ENCODE measurements at regions not wholly inside any gene's neighbourhood (a gene's known extent, or its start where the extent isn't known, plus 50 kb on each side); places are given as distances from the start of the nearest gene placed in this dataset.

DNA sequence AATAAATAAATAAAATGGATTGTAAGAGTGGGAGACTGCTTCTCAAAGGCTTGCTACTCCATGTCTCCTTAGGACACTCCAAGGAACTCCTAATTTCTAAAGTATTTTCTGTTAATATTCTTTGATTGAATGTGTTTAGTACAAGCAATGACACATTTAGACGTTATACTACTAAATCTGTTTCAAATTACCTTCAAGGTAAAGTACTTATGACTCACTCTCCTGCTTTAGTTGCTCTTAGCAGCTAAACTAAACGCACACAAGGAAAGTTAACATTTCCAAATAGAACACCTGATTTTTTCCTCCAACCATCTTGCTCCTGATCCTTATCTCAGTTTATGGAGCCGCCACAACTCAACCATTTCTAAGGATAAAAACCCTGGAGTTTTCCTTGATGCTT, 969.8 kb upstream of the ADGRL4 start:
- Mint-ChIP-seq H3K4me3 (no peak overlapping the region), H3K9me3 (peaks cover 19% of the 10 kb centered on the region), H3K4me1 (no peaks in the 10 kb centered on the region), H3K27ac (ENCODE audit: low read depth) (no peak overlapping the region), H3K27me3 (no peaks in the 10 kb centered on the region), H3K36me3 (ENCODE audit: insufficient read depth) (no peaks in the 10 kb centered on the region)
- ATAC-seq (replicated peaks; ENCODE audit: extremely low read depth, poor library complexity, severe bottlenecking) (no peak), DNase-seq (ENCODE audit: low spot score in 2 of 2) (no peak)

DNA sequence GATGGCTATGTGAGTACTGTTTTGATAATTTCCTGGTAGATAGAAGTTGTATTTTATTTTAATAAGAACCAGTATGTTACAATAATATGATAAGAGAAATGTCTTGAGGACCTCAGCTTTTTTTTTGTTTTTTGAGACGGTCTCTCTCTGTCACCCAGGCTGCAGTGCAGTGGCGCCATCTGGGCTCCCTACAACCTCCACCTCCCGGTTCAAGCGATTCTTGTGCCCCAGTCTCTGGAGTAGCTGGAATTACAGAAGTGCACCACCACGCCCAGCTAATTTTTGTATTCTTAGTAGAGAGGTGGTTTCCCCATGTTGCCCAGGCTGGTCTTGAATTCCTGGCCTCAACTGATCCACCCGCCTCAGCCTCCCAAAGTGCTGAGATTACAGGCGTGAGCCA, 968.1 kb upstream of the ADGRL4 start:
- DNase-seq (ENCODE audit: low spot score in 2 of 2) = no peak
- H3K27me3 Mint-ChIP-seq = no peaks in the 10 kb centered on the region
- no peaks in the 10 kb centered on the region for H3K4me1 Mint-ChIP-seq
- H3K9me3 Mint-ChIP-seq = peaks cover 19% of the 10 kb centered on the region
- H3K4me3 Mint-ChIP-seq = no peak overlapping the region
- no peak overlapping the region for H3K27ac Mint-ChIP-seq (ENCODE audit: low read depth)
- no peak for ATAC-seq (replicated peaks; ENCODE audit: extremely low read depth, poor library complexity, severe bottlenecking)
- no peaks in the 10 kb centered on the region for H3K36me3 Mint-ChIP-seq (ENCODE audit: insufficient read depth)

DNA sequence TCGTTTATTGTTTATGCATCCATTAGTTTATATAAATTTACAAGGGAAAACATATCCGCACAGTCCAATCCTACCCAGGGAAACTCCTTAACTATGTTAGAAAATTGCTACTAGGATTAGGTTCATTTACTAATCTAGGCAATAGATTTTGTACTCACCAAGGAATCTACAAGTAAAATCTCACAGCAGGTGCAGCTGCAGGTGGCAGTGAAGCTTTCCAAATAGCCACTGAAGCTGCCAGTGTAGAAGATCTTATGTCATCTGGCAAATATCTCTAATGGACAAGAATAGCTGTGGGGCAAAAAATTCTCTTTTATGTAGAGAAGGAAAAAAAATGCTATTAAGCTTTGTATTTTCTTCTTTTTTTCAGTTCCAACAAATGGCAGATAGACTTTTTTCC, 963.4 kb upstream of the ADGRL4 start:
- DNase-seq (ENCODE audit: low spot score in 2 of 2) (no peak), ATAC-seq (replicated peaks; ENCODE audit: extremely low read depth, poor library complexity, severe bottlenecking) (no peak)
- no peak overlapping the region for H3K27ac Mint-ChIP-seq (ENCODE audit: low read depth)
- no peaks in the 10 kb centered on the region for H3K36me3 Mint-ChIP-seq (ENCODE audit: insufficient read depth)
- peaks cover 17% of the 10 kb centered on the region for H3K9me3 Mint-ChIP-seq
- H3K4me3 Mint-ChIP-seq = no peak overlapping the region
- no peaks in the 10 kb centered on the region for H3K4me1 Mint-ChIP-seq
- H3K27me3 Mint-ChIP-seq = no peaks in the 10 kb centered on the region

DNA sequence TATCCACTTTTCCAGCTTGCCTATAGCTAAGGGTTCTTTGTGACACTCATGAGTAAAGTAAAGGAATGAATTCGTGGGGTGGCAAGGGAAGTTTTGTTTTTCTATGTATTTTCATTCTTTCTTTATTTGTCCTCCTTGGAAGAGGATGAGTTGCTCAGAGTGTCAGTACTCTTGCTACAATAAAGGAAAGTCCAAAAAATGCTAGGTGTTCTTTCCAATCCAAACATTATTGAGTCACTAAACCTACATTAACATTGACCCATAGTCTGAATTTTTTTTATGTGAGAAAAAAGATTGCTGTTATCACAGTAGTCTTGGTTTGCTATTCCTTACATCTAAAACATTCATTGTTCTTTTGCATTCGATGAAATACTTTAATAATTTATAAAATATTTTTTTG, 959.9 kb upstream of the ADGRL4 start:
- DNase-seq (ENCODE audit: low spot score in 2 of 2) (no peak), ATAC-seq (replicated peaks; ENCODE audit: extremely low read depth, poor library complexity, severe bottlenecking) (no peak)
- Mint-ChIP-seq H3K4me3 (no peak overlapping the region), H3K27me3 (no peaks in the 10 kb centered on the region), H3K27ac (ENCODE audit: low read depth) (no peak overlapping the region), H3K36me3 (ENCODE audit: insufficient read depth) (no peaks in the 10 kb centered on the region), H3K4me1 (no peaks in the 10 kb centered on the region), H3K9me3 (peaks cover 21% of the 10 kb centered on the region)

DNA sequence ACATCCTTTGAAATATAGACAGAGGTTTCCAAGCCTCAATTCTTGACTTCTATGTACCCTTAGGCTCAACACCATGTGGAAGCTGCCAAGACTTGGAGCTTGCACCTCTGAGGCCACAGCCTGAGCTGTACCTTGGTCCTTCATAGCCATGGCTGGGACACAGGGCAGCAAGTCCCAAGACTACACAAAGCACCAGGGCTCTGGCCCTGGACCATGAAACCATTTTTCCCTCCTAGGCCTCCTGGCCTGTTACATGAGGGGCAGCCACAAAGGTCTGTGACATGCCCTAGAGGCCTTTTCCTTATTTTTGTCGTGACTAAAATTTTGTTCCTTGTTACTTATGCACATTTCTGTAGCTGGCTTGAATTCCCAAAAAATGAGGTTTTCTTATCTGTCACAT, 953.1 kb upstream of the ADGRL4 start:
- no peak for ATAC-seq (replicated peaks; ENCODE audit: extremely low read depth, poor library complexity, severe bottlenecking)
- no peak for DNase-seq (ENCODE audit: low spot score in 2 of 2)
- Mint-ChIP-seq H3K27me3 (no peaks in the 10 kb centered on the region), H3K9me3 (peaks cover 24% of the 10 kb centered on the region), H3K36me3 (ENCODE audit: insufficient read depth) (no peaks in the 10 kb centered on the region), H3K27ac (ENCODE audit: low read depth) (no peak overlapping the region), H3K4me1 (no peaks in the 10 kb centered on the region), H3K4me3 (no peak overlapping the region)

DNA sequence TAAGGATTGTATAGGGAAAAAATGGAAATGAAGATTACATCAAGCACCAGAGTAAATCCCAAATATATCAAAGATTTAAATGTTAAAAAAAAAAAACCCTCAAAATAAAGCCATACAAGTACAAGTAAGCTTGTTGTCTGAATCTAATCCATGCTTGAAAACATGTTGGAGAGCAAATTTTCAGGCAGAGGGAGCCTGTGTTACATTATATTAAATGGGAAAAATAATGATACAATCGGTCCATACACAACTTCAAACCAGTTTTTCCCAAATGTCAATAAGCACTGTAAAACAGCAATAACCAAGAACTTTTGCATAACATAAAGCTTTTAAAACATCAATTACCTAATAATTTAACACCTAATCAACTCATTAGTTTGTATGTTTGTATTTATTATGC, 949.4 kb upstream of the ADGRL4 start:
- Mint-ChIP-seq H3K4me1 (no peaks in the 10 kb centered on the region), H3K27ac (ENCODE audit: low read depth) (no peak overlapping the region), H3K27me3 (no peaks in the 10 kb centered on the region), H3K36me3 (ENCODE audit: insufficient read depth) (no peaks in the 10 kb centered on the region), H3K9me3 (peaks cover 33% of the 10 kb centered on the region), H3K4me3 (no peak overlapping the region)
- ATAC-seq (replicated peaks; ENCODE audit: extremely low read depth, poor library complexity, severe bottlenecking) (no peak), DNase-seq (ENCODE audit: low spot score in 2 of 2) (no peak)

DNA sequence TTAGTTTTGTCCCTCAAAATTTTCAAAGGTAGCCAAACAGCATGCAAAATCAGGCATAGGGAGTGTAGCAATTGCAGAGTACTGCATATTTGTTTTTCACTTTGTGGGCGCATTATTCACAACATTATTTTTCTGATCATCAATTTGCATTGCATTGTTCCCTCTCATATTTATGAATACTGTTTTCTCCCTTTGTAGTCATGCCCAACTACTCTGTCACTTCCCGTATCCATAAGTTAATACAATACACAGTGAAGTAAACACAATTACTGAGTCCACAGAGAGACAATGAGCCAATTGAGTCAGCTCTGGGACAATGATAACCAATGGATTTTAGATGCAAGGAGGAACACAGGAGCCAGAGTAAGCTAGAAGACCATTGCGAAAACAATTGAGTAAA, 944.0 kb upstream of the ADGRL4 start:
- no peak for DNase-seq (ENCODE audit: low spot score in 2 of 2)
- no peak overlapping the region for H3K27ac Mint-ChIP-seq (ENCODE audit: low read depth)
- H3K36me3 Mint-ChIP-seq (ENCODE audit: insufficient read depth) = no peaks in the 10 kb centered on the region
- peaks cover 30% of the 10 kb centered on the region for H3K9me3 Mint-ChIP-seq
- no peaks in the 10 kb centered on the region for H3K4me1 Mint-ChIP-seq
- no peak for ATAC-seq (replicated peaks; ENCODE audit: extremely low read depth, poor library complexity, severe bottlenecking)
- H3K27me3 Mint-ChIP-seq = no peaks in the 10 kb centered on the region
- no peak overlapping the region for H3K4me3 Mint-ChIP-seq

DNA sequence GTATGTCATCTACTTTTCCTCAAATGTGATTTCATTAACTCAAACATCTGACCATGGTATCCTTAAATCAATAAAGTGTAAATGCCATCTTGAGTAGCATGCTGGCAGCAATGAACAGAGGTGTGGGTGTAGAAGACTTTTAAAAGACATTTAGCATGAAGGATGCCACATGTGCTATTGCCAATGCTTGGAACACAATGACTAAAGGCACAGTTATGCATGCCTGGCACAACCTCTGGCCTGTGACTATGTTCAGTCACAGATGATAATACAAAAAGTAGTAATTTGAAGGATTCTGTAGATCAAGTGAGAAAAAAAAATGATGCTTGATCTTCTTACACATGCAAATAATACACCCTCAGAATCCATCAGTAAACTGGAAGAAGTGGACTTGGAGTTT, 938.9 kb upstream of the ADGRL4 start:
- H3K4me3 Mint-ChIP-seq = no peak overlapping the region
- H3K27me3 Mint-ChIP-seq = no peaks in the 10 kb centered on the region
- H3K27ac Mint-ChIP-seq (ENCODE audit: low read depth) = no peak overlapping the region
- peaks cover 6% of the 10 kb centered on the region for H3K9me3 Mint-ChIP-seq
- no peaks in the 10 kb centered on the region for H3K36me3 Mint-ChIP-seq (ENCODE audit: insufficient read depth)
- ATAC-seq (replicated peaks; ENCODE audit: extremely low read depth, poor library complexity, severe bottlenecking) (no peak), DNase-seq (ENCODE audit: low spot score in 2 of 2) (no peak)
- H3K4me1 Mint-ChIP-seq = no peaks in the 10 kb centered on the region

DNA sequence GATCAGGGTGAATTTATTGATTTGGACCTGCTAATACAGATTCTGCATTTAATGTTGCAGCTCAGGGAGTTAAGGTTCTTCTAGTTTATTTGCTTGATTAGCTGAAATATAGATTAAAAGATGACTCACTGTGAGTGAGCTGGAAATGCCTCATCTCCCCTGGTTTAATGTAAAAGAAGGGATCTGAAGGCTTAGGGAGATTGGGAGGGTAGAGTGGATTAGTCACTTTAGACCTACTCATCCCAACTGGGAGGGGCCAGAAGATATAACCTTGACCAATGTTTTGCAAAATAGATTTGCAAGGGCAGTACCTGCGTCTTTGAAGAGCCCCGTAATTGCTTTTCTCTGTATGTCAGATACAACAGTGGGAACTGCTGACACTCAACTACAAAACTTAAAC, 922.8 kb upstream of the ADGRL4 start:
- Mint-ChIP-seq H3K4me1 (no peaks in the 10 kb centered on the region), H3K27me3 (no peaks in the 10 kb centered on the region), H3K36me3 (ENCODE audit: insufficient read depth) (no peaks in the 10 kb centered on the region), H3K27ac (ENCODE audit: low read depth) (no peak overlapping the region), H3K9me3 (peaks cover 14% of the 10 kb centered on the region), H3K4me3 (no peak overlapping the region)
- DNase-seq (ENCODE audit: low spot score in 2 of 2) (no peak), ATAC-seq (replicated peaks; ENCODE audit: extremely low read depth, poor library complexity, severe bottlenecking) (no peak)

DNA sequence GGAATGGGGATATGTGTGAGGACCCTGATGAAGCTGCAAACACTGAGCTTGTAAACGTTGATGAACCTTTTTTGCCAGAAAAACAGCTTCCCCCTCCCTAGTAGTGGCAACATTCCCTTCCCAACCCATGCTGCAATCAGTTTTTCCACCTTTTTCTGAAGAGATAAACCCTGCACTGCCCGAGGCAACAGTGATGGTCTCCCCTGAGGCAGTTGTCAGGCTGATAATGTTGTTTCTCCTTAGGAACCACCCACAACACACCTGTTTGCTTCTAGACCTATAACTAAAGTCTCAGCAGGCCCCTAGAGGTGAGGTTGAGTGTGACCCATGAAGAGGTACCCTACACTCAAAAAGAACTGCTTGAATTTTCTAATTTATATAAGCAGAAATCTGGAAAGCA, 922.4 kb upstream of the ADGRL4 start:
- peaks cover 10% of the 10 kb centered on the region for H3K9me3 Mint-ChIP-seq
- H3K36me3 Mint-ChIP-seq (ENCODE audit: insufficient read depth) = no peaks in the 10 kb centered on the region
- no peak overlapping the region for H3K4me3 Mint-ChIP-seq
- H3K27ac Mint-ChIP-seq (ENCODE audit: low read depth) = no peak overlapping the region
- no peak for DNase-seq (ENCODE audit: low spot score in 2 of 2)
- H3K27me3 Mint-ChIP-seq = no peaks in the 10 kb centered on the region
- H3K4me1 Mint-ChIP-seq = no peaks in the 10 kb centered on the region
- no peak for ATAC-seq (replicated peaks; ENCODE audit: extremely low read depth, poor library complexity, severe bottlenecking)

DNA sequence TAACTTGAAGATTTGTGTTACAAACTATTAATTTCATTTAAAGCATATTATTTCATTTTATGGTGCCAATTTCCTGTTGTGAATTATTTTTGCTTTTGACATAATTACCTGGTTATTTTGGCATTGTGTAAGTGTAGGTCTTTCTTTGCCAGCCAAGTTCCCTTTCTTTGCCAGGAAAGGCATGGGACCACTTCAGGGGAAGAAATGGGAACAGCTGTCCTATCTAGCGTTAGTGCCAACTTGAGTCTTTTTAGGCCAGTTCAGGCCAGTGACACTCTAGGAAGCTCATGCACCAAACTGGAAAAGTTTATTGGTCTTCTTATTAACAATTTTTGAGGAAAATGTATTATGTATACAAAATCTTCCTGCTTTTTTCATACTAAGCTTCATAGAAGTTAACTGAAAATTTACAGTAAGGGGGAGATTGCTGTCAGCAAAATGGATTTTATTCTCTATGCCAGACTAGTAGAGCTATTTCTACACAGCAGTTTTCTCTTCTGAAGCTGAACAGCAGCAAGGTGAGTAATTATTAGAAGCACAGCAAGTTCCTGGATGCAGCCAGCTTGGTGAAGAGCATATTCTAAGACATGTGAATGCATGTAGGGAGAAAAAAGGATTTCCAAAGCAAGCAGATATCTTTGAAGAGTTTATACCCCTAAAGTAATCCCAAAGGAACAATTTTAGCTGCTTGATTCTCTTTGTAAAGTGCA, 914.6 kb upstream of the ADGRL4 start:
- no peak overlapping the region for H3K4me3 Mint-ChIP-seq
- no peaks in the 10 kb centered on the region for H3K27me3 Mint-ChIP-seq
- ATAC-seq (replicated peaks; ENCODE audit: extremely low read depth, poor library complexity, severe bottlenecking) (no peak), DNase-seq (ENCODE audit: low spot score in 2 of 2) (no peak)
- H3K4me1 Mint-ChIP-seq = no peaks in the 10 kb centered on the region
- peaks cover 24% of the 10 kb centered on the region for H3K9me3 Mint-ChIP-seq
- no peaks in the 10 kb centered on the region for H3K36me3 Mint-ChIP-seq (ENCODE audit: insufficient read depth)
- H3K27ac Mint-ChIP-seq (ENCODE audit: low read depth) = no peak overlapping the region

DNA sequence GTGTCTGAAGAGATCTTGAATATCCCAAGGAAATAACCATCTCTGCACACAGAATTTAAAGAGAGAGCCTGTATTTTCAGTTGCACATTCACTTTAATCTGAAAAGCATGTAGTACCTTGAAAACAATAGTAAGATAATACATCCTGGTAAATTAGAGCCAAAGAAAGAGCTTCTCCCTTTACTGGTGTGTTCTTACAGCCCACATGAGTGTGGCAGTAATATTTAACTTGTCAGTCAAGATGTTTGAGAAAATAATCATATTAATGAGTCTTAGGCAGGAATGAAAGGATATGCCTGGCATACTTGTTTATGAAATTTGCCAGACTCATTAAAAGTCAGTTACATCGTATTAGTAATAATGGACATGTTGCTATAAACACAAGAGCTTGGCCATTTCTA, 908.4 kb upstream of the ADGRL4 start:
- H3K27ac Mint-ChIP-seq (ENCODE audit: low read depth) = no peak overlapping the region
- no peaks in the 10 kb centered on the region for H3K4me1 Mint-ChIP-seq
- H3K4me3 Mint-ChIP-seq = no peak overlapping the region
- ATAC-seq (replicated peaks; ENCODE audit: extremely low read depth, poor library complexity, severe bottlenecking) (no peak), DNase-seq (ENCODE audit: low spot score in 2 of 2) (no peak)
- no peaks in the 10 kb centered on the region for H3K36me3 Mint-ChIP-seq (ENCODE audit: insufficient read depth)
- H3K9me3 Mint-ChIP-seq = peaks cover 18% of the 10 kb centered on the region
- H3K27me3 Mint-ChIP-seq = no peaks in the 10 kb centered on the region

DNA sequence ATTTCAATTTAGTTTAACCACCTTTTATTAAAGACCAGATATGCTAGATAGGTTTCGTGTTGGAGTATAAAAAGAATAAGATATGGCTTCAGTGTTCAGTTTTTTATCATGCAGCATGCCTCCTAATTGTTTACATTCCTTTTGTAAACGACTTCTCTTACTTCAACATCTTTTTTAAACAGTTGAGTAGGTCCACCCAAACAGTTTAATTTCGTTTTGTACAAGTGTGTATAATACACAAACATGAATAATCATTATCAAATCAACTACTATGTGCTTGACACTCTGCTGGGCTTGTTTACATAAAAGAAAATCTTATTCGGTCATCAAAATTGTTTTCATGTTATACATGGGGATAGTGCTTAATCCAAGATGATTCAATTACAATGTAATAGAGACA, 906.3 kb upstream of the ADGRL4 start:
- DNase-seq (ENCODE audit: low spot score in 2 of 2) = no peak
- Mint-ChIP-seq H3K4me1 (no peaks in the 10 kb centered on the region), H3K36me3 (ENCODE audit: insufficient read depth) (no peaks in the 10 kb centered on the region), H3K9me3 (peaks cover 13% of the 10 kb centered on the region), H3K4me3 (no peak overlapping the region), H3K27me3 (no peaks in the 10 kb centered on the region), H3K27ac (ENCODE audit: low read depth) (no peak overlapping the region)
- ATAC-seq (replicated peaks; ENCODE audit: extremely low read depth, poor library complexity, severe bottlenecking) = no peak

DNA sequence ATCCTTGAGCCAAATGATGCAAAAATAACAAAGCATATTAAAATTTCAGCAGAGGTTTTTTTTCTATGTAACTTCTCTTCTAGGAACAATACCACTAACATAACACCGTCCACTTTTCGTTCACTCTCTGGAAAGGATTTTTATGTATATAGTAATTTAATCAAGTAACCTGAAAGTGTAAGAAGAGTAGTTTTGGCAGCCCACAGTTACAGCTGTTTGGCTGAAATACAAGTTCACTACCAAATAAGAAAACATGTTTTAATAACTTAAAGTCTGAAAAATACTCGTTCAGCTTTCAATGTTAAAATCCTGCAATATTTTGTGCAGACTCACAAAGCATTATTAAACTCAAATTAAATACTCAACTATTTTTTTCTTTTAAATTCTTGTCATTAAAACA, 896.8 kb upstream of the ADGRL4 start:
- Mint-ChIP-seq H3K9me3 (peaks cover 33% of the 10 kb centered on the region), H3K36me3 (ENCODE audit: insufficient read depth) (no peaks in the 10 kb centered on the region), H3K27ac (ENCODE audit: low read depth) (no peak overlapping the region), H3K4me3 (no peak overlapping the region), H3K27me3 (no peaks in the 10 kb centered on the region), H3K4me1 (no peaks in the 10 kb centered on the region)
- DNase-seq (ENCODE audit: low spot score in 2 of 2) = no peak
- no peak for ATAC-seq (replicated peaks; ENCODE audit: extremely low read depth, poor library complexity, severe bottlenecking)

Measured in central memory CD8-positive, alpha-beta T cell (primary cell).